SK-N-SH treated with all-trans-retinoic acid at 6 μM for 48 hours (cell line): ENCODE measurements at regions not wholly inside any gene's neighbourhood (a gene's known extent, or its start where the extent isn't known, plus 50 kb on each side); places are given as distances from the start of the nearest gene placed in this dataset.

Source experiments
- ATAC-seq: fragments of 200-7000 bp; cut with Tn5 transposase; 3 replicates; pipeline ENCODE4 v1.9.1; 2020; ENCODE audit warnings: mild to moderate bottlenecking, moderate library complexity
- ARNTL ChIP-seq: fragments of 450-650 bp; formaldehyde crosslinking; IDR thresholded peaks from 2 replicates; pipeline ENCODE4 v1.5.0; 2020; ENCODE audit warnings: low read depth, mild to moderate bottlenecking, moderate library complexity, borderline replicate concordance
- BACH2 ChIP-seq: fragments of 250-450 bp; sonication (Bioruptor Pico); IDR thresholded peaks from 2 replicates; pipeline ENCODE4 v1.9.0; 2021; ENCODE audit warnings: mild to moderate bottlenecking, borderline replicate concordance
- CSDC2 ChIP-seq: fragments of 250-450 bp; sonication (Bioruptor Pico); IDR thresholded peaks from 2 replicates; pipeline ENCODE4 v1.5.0; 2020; ENCODE audit warnings: mild to moderate bottlenecking, moderate library complexity
- ESRRG ChIP-seq: fragments of 250-450 bp; sonication (Bioruptor Pico); IDR thresholded peaks from 2 replicates; pipeline ENCODE4 v1.6.1; 2021; ENCODE audit warnings: mild to moderate bottlenecking
- GLIS3 ChIP-seq: fragments of 250-450 bp; sonication (Bioruptor Pico); IDR thresholded peaks from 2 replicates; pipeline ENCODE4 v1.5.0; 2020; ENCODE audit warnings: mild to moderate bottlenecking, moderate library complexity
- OSR1 ChIP-seq: fragments of 250-450 bp; sonication (Bioruptor Pico); IDR thresholded peaks from 2 replicates; pipeline ENCODE4 v1.8.0; 2022; ENCODE audit warnings: moderate library complexity, mild to moderate bottlenecking, inconsistent platforms
- RARB ChIP-seq: fragments of 250-450 bp; sonication (Bioruptor Pico); IDR thresholded peaks from 2 replicates; pipeline ENCODE4 v1.8.0; 2021; ENCODE audit warnings: mild to moderate bottlenecking, moderate library complexity
- SNAI2 ChIP-seq: fragments of 250-450 bp; sonication (Bioruptor Pico); IDR thresholded peaks from 2 replicates; pipeline ENCODE4 v1.5.0; 2020; ENCODE audit warnings: mild to moderate bottlenecking, moderate library complexity
- TCF4 ChIP-seq: fragments of 250-450 bp; sonication (Bioruptor Pico); IDR thresholded peaks from 2 replicates; pipeline ENCODE4 v1.8.0; 2021; ENCODE audit warnings: mild to moderate bottlenecking, moderate library complexity, borderline replicate concordance
- TOX ChIP-seq: fragments of 250-450 bp; sonication (Bioruptor Pico); IDR thresholded peaks from 2 replicates; pipeline ENCODE4 v1.8.0; 2021; ENCODE audit warnings: mild to moderate bottlenecking, moderate library complexity, borderline replicate concordance
- ZFP3 ChIP-seq: fragments of 250-450 bp; sonication (Bioruptor Pico); IDR thresholded peaks from 2 replicates; pipeline ENCODE4 v1.5.0; 2020; ENCODE audit warnings: mild to moderate bottlenecking, moderate library complexity
- ZFP30 ChIP-seq: fragments of 450-650 bp; formaldehyde crosslinking; IDR thresholded peaks from 2 replicates; pipeline ENCODE4 v1.5.0; 2022; ENCODE audit warnings: mild to moderate bottlenecking, moderate library complexity
- ZNF565 ChIP-seq: fragments of 450-650 bp; formaldehyde crosslinking; conservative IDR thresholded peaks from 2 replicates; pipeline ENCODE4 v1.5.0; 2020; ENCODE audit warnings: low read depth, mild to moderate bottlenecking, moderate library complexity
- ZNF70 ChIP-seq: fragments of 450-650 bp; formaldehyde crosslinking; IDR thresholded peaks from 2 replicates; pipeline ENCODE4 v1.5.0; 2020; ENCODE audit warnings: mild to moderate bottlenecking, moderate library complexity
- ZNF8 ChIP-seq: fragments of 450-650 bp; formaldehyde crosslinking; IDR thresholded peaks from 2 replicates; pipeline ENCODE4 v1.5.0; 2020; ENCODE audit warnings: mild to moderate bottlenecking, moderate library complexity
- TF ChIP-seq, protein P1 (sequence below): fragments of 250-450 bp; sonication (Bioruptor Pico); IDR thresholded peaks from 2 replicates; pipeline ENCODE4 v1.5.1; 2020; ENCODE audit warnings: low read depth, mild to moderate bottlenecking, moderate library complexity
- TF ChIP-seq, protein P2 (sequence below): fragments of 250-450 bp; sonication (Bioruptor Pico); IDR thresholded peaks from 2 replicates; pipeline ENCODE4 v1.8.0; 2020; ENCODE audit warnings: mild to moderate bottlenecking, moderate library complexity, borderline replicate concordance
- TF ChIP-seq, protein P3 (sequence below): fragments of 250-450 bp; sonication (Bioruptor Pico); IDR thresholded peaks from 2 replicates; pipeline ENCODE4 v1.5.1; 2021; ENCODE audit warnings: mild to moderate bottlenecking, moderate library complexity
- TF ChIP-seq, protein P4 (sequence below): fragments of 250-450 bp; sonication (Bioruptor Pico); IDR thresholded peaks from 2 replicates; pipeline ENCODE4 v1.8.0; 2021; ENCODE audit warnings: low read depth, mild to moderate bottlenecking, moderate library complexity, borderline replicate concordance
- TF ChIP-seq, protein P5 (sequence below): fragments of 250-450 bp; sonication (Bioruptor Pico); IDR thresholded peaks from 2 replicates; pipeline ENCODE4 v1.5.0; 2020; ENCODE audit warnings: mild to moderate bottlenecking, moderate library complexity

DNA sequence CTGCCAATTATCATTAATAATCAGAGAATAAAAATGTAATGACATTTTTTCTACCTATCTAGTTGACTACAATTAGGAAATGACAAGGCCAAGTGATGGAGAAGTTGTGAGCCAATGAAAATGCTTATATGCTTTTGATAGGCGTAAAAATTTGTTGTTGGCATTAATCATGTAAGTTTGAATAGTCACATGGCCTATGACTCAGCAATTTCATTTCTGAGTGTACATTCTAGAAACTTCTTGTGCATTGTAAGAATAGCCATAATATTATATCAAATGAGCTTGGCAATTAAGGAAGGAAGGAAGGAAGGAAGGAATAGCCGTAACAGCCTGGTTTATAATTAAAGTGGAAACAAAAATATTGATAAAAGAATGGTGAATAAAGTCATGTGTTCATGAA is 179.9 kb downstream of the PTH2R start:
- TF ChIP-seq TCF4 (CRISPR knock-in tag): no peak
- no peak for TF ChIP-seq SNAI2 (CRISPR knock-in tag)
- no peak for TF ChIP-seq ZNF565 (CRISPR knock-in tag)
- TF ChIP-seq, protein P1, sequence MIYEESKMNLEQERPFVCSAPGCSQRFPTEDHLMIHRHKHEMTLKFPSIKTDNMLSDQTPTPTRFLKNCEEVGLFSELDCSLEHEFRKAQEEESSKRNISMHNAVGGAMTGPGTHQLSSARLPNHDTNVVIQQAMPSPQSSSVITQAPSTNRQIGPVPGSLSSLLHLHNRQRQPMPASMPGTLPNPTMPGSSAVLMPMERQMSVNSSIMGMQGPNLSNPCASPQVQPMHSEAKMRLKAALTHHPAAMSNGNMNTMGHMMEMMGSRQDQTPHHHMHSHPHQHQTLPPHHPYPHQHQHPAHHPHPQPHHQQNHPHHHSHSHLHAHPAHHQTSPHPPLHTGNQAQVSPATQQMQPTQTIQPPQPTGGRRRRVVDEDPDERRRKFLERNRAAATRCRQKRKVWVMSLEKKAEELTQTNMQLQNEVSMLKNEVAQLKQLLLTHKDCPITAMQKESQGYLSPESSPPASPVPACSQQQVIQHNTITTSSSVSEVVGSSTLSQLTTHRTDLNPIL: no peak
- no peak for TF ChIP-seq ZFP30 (CRISPR knock-in tag)
- TF ChIP-seq ZNF70: no peak
- TF ChIP-seq, protein P2, sequence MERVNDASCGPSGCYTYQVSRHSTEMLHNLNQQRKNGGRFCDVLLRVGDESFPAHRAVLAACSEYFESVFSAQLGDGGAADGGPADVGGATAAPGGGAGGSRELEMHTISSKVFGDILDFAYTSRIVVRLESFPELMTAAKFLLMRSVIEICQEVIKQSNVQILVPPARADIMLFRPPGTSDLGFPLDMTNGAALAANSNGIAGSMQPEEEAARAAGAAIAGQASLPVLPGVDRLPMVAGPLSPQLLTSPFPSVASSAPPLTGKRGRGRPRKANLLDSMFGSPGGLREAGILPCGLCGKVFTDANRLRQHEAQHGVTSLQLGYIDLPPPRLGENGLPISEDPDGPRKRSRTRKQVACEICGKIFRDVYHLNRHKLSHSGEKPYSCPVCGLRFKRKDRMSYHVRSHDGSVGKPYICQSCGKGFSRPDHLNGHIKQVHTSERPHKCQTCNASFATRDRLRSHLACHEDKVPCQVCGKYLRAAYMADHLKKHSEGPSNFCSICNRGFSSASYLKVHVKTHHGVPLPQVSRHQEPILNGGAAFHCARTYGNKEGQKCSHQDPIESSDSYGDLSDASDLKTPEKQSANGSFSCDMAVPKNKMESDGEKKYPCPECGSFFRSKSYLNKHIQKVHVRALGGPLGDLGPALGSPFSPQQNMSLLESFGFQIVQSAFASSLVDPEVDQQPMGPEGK (CRISPR knock-in tag): no peak
- TF ChIP-seq, protein P3, sequence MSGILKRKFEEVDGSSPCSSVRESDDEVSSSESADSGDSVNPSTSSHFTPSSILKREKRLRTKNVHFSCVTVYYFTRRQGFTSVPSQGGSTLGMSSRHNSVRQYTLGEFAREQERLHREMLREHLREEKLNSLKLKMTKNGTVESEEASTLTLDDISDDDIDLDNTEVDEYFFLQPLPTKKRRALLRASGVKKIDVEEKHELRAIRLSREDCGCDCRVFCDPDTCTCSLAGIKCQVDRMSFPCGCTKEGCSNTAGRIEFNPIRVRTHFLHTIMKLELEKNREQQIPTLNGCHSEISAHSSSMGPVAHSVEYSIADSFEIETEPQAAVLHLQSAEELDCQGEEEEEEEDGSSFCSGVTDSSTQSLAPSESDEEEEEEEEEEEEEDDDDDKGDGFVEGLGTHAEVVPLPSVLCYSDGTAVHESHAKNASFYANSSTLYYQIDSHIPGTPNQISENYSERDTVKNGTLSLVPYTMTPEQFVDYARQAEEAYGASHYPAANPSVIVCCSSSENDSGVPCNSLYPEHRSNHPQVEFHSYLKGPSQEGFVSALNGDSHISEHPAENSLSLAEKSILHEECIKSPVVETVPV (CRISPR knock-in tag): no peak
- TF ChIP-seq ARNTL (CRISPR knock-in tag): no peak
- TF ChIP-seq OSR1 (CRISPR knock-in tag): no peak
- no peak for ATAC-seq

- no peak for ATAC-seq
- no peak for TF ChIP-seq RARB (CRISPR knock-in tag)
- TF ChIP-seq, protein P1: no peak
- no peak for TF ChIP-seq GLIS3 (CRISPR knock-in tag)
- TF ChIP-seq BACH2 (CRISPR knock-in tag): no peak
- no peak for TF ChIP-seq ZFP30 (CRISPR knock-in tag)
- no peak for TF ChIP-seq CSDC2 (CRISPR knock-in tag)
- TF ChIP-seq TOX (CRISPR knock-in tag): no peak
- no peak for TF ChIP-seq ARNTL (CRISPR knock-in tag)
- no peak for TF ChIP-seq ZNF70
- TF ChIP-seq ZNF8 (CRISPR knock-in tag): no peak
- no peak for TF ChIP-seq ZFP3 (CRISPR knock-in tag)
- TF ChIP-seq SNAI2 (CRISPR knock-in tag): no peak
- TF ChIP-seq ZNF565 (CRISPR knock-in tag): no peak
- TF ChIP-seq, protein P4, sequence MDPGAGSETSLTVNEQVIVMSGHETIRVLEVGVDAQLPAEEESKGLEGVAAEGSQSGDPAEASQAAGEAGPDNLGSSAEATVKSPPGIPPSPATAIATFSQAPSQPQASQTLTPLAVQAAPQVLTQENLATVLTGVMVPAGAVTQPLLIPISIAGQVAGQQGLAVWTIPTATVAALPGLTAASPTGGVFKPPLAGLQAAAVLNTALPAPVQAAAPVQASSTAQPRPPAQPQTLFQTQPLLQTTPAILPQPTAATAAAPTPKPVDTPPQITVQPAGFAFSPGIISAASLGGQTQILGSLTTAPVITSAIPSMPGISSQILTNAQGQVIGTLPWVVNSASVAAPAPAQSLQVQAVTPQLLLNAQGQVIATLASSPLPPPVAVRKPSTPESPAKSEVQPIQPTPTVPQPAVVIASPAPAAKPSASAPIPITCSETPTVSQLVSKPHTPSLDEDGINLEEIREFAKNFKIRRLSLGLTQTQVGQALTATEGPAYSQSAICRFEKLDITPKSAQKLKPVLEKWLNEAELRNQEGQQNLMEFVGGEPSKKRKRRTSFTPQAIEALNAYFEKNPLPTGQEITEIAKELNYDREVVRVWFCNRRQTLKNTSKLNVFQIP (CRISPR knock-in tag): no peak
- TF ChIP-seq OSR1 (CRISPR knock-in tag): no peak
- no peak for TF ChIP-seq ESRRG
- TF ChIP-seq, protein P5, sequence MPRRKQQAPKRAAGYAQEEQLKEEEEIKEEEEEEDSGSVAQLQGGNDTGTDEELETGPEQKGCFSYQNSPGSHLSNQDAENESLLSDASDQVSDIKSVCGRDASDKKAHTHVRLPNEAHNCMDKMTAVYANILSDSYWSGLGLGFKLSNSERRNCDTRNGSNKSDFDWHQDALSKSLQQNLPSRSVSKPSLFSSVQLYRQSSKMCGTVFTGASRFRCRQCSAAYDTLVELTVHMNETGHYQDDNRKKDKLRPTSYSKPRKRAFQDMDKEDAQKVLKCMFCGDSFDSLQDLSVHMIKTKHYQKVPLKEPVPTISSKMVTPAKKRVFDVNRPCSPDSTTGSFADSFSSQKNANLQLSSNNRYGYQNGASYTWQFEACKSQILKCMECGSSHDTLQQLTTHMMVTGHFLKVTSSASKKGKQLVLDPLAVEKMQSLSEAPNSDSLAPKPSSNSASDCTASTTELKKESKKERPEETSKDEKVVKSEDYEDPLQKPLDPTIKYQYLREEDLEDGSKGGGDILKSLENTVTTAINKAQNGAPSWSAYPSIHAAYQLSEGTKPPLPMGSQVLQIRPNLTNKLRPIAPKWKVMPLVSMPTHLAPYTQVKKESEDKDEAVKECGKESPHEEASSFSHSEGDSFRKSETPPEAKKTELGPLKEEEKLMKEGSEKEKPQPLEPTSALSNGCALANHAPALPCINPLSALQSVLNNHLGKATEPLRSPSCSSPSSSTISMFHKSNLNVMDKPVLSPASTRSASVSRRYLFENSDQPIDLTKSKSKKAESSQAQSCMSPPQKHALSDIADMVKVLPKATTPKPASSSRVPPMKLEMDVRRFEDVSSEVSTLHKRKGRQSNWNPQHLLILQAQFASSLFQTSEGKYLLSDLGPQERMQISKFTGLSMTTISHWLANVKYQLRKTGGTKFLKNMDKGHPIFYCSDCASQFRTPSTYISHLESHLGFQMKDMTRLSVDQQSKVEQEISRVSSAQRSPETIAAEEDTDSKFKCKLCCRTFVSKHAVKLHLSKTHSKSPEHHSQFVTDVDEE (CRISPR knock-in tag): no peak
Observed at GRCh38 chr2:208594642-208595385, 188.2 kb downstream of the PTH2R start.
